PC-9 (cell line): ENCODE measurements at regions not wholly inside any gene's neighbourhood (a gene's known extent, or its start where the extent isn't known, plus 50 kb on each side); places are given as distances from the start of the nearest gene placed in this dataset.

Source experiments
- EZH2 ChIP-seq: fragments of 200-600 bp; sonication (generic); IDR thresholded peaks from 2 replicates; pipeline ENCODE4 v1.8.0; 2017; ENCODE audit warnings: antibody characterized with exemption, low read depth
- TF ChIP-seq, protein P1 (sequence below): fragments of 200-600 bp; sonication (generic); conservative IDR thresholded peaks from 2 replicates; pipeline ENCODE4 v1.6.1; 2017; ENCODE audit warnings: mixed run types, antibody characterized with exemption, mild to moderate bottlenecking, moderate library complexity

DNA sequence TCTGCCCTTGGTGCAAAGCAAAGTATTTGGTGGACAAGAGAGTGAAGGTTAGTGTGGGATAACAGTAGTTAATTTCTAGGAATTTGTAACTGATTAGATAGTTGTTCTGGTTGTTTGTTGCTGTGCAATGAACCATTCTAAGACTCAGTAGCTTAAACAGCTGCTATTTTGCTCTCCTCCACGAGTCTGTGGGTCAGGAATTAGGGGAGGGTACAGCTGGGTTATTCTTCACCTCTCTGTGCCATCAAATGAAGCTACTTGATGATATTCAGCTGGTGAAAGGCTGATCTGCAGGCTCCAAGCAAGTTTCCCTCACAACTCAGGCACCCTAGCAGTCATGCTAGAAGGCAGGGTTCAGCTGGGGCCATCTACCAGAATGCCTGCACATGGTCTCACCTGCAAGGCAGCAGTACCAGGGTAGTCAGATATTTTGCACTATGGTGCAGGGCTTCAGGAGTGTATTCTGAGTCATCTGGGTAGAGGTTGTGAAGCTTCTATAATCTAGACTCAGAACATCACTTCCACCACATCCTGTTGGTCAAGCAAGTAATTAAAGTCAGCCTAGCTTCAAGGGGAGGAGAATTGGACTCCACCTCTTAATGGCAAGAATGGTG, 159.5 kb upstream of the SLC28A3 start:
- TF ChIP-seq, protein P1, sequence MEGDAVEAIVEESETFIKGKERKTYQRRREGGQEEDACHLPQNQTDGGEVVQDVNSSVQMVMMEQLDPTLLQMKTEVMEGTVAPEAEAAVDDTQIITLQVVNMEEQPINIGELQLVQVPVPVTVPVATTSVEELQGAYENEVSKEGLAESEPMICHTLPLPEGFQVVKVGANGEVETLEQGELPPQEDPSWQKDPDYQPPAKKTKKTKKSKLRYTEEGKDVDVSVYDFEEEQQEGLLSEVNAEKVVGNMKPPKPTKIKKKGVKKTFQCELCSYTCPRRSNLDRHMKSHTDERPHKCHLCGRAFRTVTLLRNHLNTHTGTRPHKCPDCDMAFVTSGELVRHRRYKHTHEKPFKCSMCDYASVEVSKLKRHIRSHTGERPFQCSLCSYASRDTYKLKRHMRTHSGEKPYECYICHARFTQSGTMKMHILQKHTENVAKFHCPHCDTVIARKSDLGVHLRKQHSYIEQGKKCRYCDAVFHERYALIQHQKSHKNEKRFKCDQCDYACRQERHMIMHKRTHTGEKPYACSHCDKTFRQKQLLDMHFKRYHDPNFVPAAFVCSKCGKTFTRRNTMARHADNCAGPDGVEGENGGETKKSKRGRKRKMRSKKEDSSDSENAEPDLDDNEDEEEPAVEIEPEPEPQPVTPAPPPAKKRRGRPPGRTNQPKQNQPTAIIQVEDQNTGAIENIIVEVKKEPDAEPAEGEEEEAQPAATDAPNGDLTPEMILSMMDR = no peak
- TF ChIP-seq EZH2 = no peak
